HCT116 (cell line): ENCODE measurements at regions not wholly inside any gene's neighbourhood (a gene's known extent, or its start where the extent isn't known, plus 50 kb on each side); places are given as distances from the start of the nearest gene placed in this dataset.

Experiments used
- ATAC-seq: fragments of 200-7000 bp; cut with Tn5 transposase; 2 replicates; pipeline ENCODE4 v1.9.1; 2020; ENCODE audit warnings: mild to moderate bottlenecking, moderate library complexity
- BruUV-seq: library from RNA; stranded (reverse); fragments of 400-500 nt; replicated peaks from 2 replicates; lab custom pipeline; 2021; lab: Mats Ljungman, UMichigan
- CTCF ChIA-PET: fragments of 300-600 bp; sonication (Branson Sonifier 250); formaldehyde crosslinking; loops from one replicate; lab custom pipeline; 2021; ENCODE audit warnings: antibody characterized with exemption; lab: Charles Lee
- POLR2A ChIA-PET: fragments of 300-600, 350-600 bp; sonication (Branson Sonifier 250); formaldehyde crosslinking; loops from one replicate; lab custom pipeline; 2021; ENCODE audit warnings: antibody characterized with exemption; lab: Charles Lee
- RAD21 ChIA-PET, 2 experiments: fragments of 300-600 bp; sonication (Branson Sonifier 250); formaldehyde crosslinking; loops; one replicate each; lab custom pipeline; 2023; ENCODE audit warnings: low total read pairs in 2 of 2; ENCODE audit not compliant: uncharacterized antibody in 2 of 2, unreplicated experiment in 2 of 2, low non-redundant PET in 1 of 2; lab: Charles Lee
- DNase-seq: peaks from one replicate; pipeline ENCODE4 v3.0.0-alpha.2; 2010; ENCODE audit warnings: low read depth, low spot score
- H2AFZ ChIP-seq: fragments of 200-600 bp; shearing (Covaris generic), sonication (generic); 2 replicates; pipeline ENCODE4 v1.6.1; 2017; ENCODE audit warnings: low read depth, mixed run types, mixed read lengths, antibody characterized with exemption, low read length; ENCODE audit not compliant: poor library complexity, severe bottlenecking
- H3K27ac ChIP-seq: 2 replicates; pipeline ENCODE4 v1.5.1; 2012; ENCODE audit warnings: low read depth, low read length
- H3K27me3 ChIP-seq: fragments of 200-600 bp; sonication (generic); 2 replicates; pipeline ENCODE4 v1.6.1; 2016; ENCODE audit warnings: mixed run types, low read length, mixed read lengths; ENCODE audit not compliant: insufficient read depth
- H3K36me3 ChIP-seq, 2 experiments: fragments of 200-500 bp in 1 of 2; fragments of 200-600 bp in 1 of 2; sonication (Bioruptor generic) in 1 of 2; sonication (generic) in 1 of 2; 2 replicates each; pipeline versions ENCODE4 v1.5.1 to v1.6.1; 2014 to 2016; ENCODE audit warnings: low read length in 2 of 2, inconsistent platforms in 1 of 2, mixed read lengths in 1 of 2, mixed run types in 1 of 2; ENCODE audit not compliant: insufficient read depth in 2 of 2, control insufficient read depth in 1 of 2
- H3K4me1 ChIP-seq, 2 experiments: fragments of 200-600 bp in 1 of 2; sonication (generic) in 1 of 2; 2 replicates each; pipeline versions ENCODE4 v1.5.1 to v1.6.1; 2012 to 2017; ENCODE audit warnings: low read length in 2 of 2, inconsistent platforms in 1 of 2, mild to moderate bottlenecking in 1 of 2, mixed read lengths in 1 of 2, mixed run types in 1 of 2, moderate library complexity in 1 of 2; ENCODE audit not compliant: insufficient read depth in 2 of 2, control insufficient read depth in 1 of 2
- H3K4me2 ChIP-seq: fragments of 200-600 bp; sonication (generic); 2 replicates; pipeline ENCODE4 v1.6.1; 2017; ENCODE audit warnings: mixed run types, low read length, mixed read lengths
- H3K4me3 ChIP-seq, 2 experiments: fragments of 200-600 bp in 1 of 2; sonication (generic) in 1 of 2; replicated peaks in 1 of 2; 2 replicates each; pipeline ENCODE4 v1.5.1; 2011 to 2016; ENCODE audit warnings: low read length in 2 of 2, control low read depth in 1 of 2, low read depth in 1 of 2, mild to moderate bottlenecking in 1 of 2, mixed read lengths in 1 of 2, mixed run types in 1 of 2
- H3K79me2 ChIP-seq: fragments of 200-600 bp; sonication (generic); 2 replicates; pipeline ENCODE4 v1.6.1; 2017; ENCODE audit warnings: mild to moderate bottlenecking, mixed run types, low read length, moderate library complexity, mixed read lengths; ENCODE audit not compliant: insufficient read depth
- H3K9ac ChIP-seq: fragments of 200-600 bp; sonication (generic); 2 replicates; pipeline ENCODE4 v1.6.1; 2016; ENCODE audit warnings: low read length, mixed read lengths
- H3K9me2 ChIP-seq: fragments of 200-600 bp; sonication (generic), shearing (Covaris generic); 2 replicates; pipeline ENCODE4 v1.6.1; 2017; ENCODE audit warnings: mixed run types, mild to moderate bottlenecking, moderate library complexity; ENCODE audit not compliant: insufficient read depth
- H3K9me3 ChIP-seq, 2 experiments: fragments of 200-500 bp in 1 of 2; fragments of 200-600 bp in 1 of 2; sonication (Bioruptor generic) in 1 of 2; sonication (generic) in 1 of 2; 2 replicates each; pipeline ENCODE4 v1.6.1; 2014 to 2017; ENCODE audit warnings: low read length in 2 of 2, mixed read lengths in 2 of 2, inconsistent platforms in 1 of 2, low read depth in 1 of 2, mild to moderate bottlenecking in 1 of 2, mixed run types in 1 of 2, moderate library complexity in 1 of 2; ENCODE audit not compliant: control insufficient read depth in 1 of 2, insufficient read depth in 1 of 2
- H4K20me1 ChIP-seq: fragments of 200-600 bp; sonication (generic), shearing (Covaris generic); 2 replicates; pipeline ENCODE4 v1.6.1; 2017; ENCODE audit warnings: mixed run types, mild to moderate bottlenecking, moderate library complexity; ENCODE audit not compliant: insufficient read depth
- CBX3 ChIP-seq: IDR thresholded peaks from 2 replicates; pipeline ENCODE4 v1.6.1; 2012; ENCODE audit warnings: low read depth
- EGR1 ChIP-seq: IDR thresholded peaks from 2 replicates; pipeline ENCODE4 v1.6.1; 2012; ENCODE audit warnings: low read depth
- ELF1 ChIP-seq: IDR thresholded peaks from 2 replicates; pipeline ENCODE4 v1.6.1; 2012; ENCODE audit warnings: low read depth, borderline replicate concordance
- EZH2 ChIP-seq: fragments of 200-600 bp; sonication (generic); IDR thresholded peaks from 2 replicates; pipeline ENCODE4 v1.6.1; 2017; ENCODE audit warnings: antibody characterized with exemption, mixed run types
- EZH2phosphoT487 ChIP-seq: fragments of 200-600 bp; IDR thresholded peaks from 2 replicates; pipeline ENCODE4 v1.6.1; 2018; ENCODE audit warnings: antibody characterized with exemption, borderline replicate concordance
- MAX ChIP-seq: IDR thresholded peaks from 2 replicates; pipeline ENCODE4 v1.6.1; 2012
- POLR2A ChIP-seq: IDR thresholded peaks from 2 replicates; pipeline ENCODE4 v1.7.0; 2011; ENCODE audit warnings: borderline replicate concordance; ENCODE audit not compliant: insufficient read depth, insufficient read length; ENCODE audit errors: extremely low read depth
- POLR2AphosphoS5 ChIP-seq: IDR thresholded peaks from 2 replicates; pipeline ENCODE4 v1.6.1; 2011; ENCODE audit warnings: mild to moderate bottlenecking, low read depth, low read length, moderate library complexity
- RAD21 ChIP-seq: IDR thresholded peaks from 2 replicates; pipeline ENCODE4 v1.6.1; 2012; ENCODE audit warnings: low read depth, mild to moderate bottlenecking
- REST ChIP-seq: IDR thresholded peaks from 2 replicates; pipeline ENCODE4 v1.6.1; 2012; ENCODE audit warnings: low read depth
- SRF ChIP-seq: IDR thresholded peaks from 2 replicates; pipeline ENCODE4 v1.6.1; 2012; ENCODE audit warnings: low read depth
- YY1 ChIP-seq: IDR thresholded peaks from 2 replicates; pipeline ENCODE4 v1.6.1; 2011; ENCODE audit warnings: low read length, low read depth, moderate library complexity, mild to moderate bottlenecking; ENCODE audit not compliant: insufficient replicate concordance; ENCODE audit errors: extremely low read depth
- ZFX ChIP-seq: fragments of 450-650 bp; IDR thresholded peaks from 2 replicates; pipeline ENCODE4 v1.6.1; 2017
- ZNF274 ChIP-seq: fragments of 200-500 bp; sonication (Bioruptor generic); IDR thresholded peaks from 2 replicates; pipeline ENCODE4 v1.6.1; 2014; ENCODE audit warnings: mild to moderate bottlenecking, low read depth, low read length, inconsistent platforms
- intact Hi-C: fragments of 100-400 bp; cut with micrococcal nuclease; formaldehyde crosslinking; loops from 2 replicates; pipeline ENCODE4 v1.10.0; 2022
- TF ChIP-seq, protein P1 (sequence below), 3 experiments: fragments of 200-600 bp in 1 of 3; sonication (generic) in 1 of 3; IDR thresholded peaks in 2 of 3; conservative IDR thresholded peaks in 1 of 3; 2 replicates each; pipeline ENCODE4 v1.5.1; 2012 to 2017; ENCODE audit warnings: low read depth in 2 of 3, low read length in 2 of 3, antibody characterized with exemption in 1 of 3, borderline replicate concordance in 1 of 3, control low read depth in 1 of 3, mild to moderate bottlenecking in 1 of 3, mixed read lengths in 1 of 3, mixed run types in 1 of 3, moderate library complexity in 1 of 3; ENCODE audit not compliant: insufficient read depth in 1 of 3

GRCh38 chr4:84237008-84237407 is 262.1 kb downstream of the NKX6-1 start:
- H3K9me3 ChIP-seq: no peaks in the 10 kb centered on the region
- no peaks in the 10 kb centered on the region for H4K20me1 ChIP-seq
- TF ChIP-seq ELF1: no peak
- TF ChIP-seq EZH2phosphoT487: no peak
- no peak for TF ChIP-seq POLR2AphosphoS5
- TF ChIP-seq RAD21: no peak
- no peak for TF ChIP-seq EZH2
- TF ChIP-seq EGR1: no peak
- no peak for TF ChIP-seq CBX3
- TF ChIP-seq SRF: no peak
- TF ChIP-seq YY1: no peak
- TF ChIP-seq ZFX: no peak
- H2AFZ ChIP-seq: no peak overlapping the region
- H3K9ac ChIP-seq: no peak overlapping the region
- ChIA-PET CTCF (no interaction called here), RAD21 (no interaction called here), POLR2A (no interaction called here)
- intact Hi-C loops: no loop called here
- no peaks in the 10 kb centered on the region for H3K27me3 ChIP-seq
- H3K27ac ChIP-seq: no peak overlapping the region
- BruUV-seq: no TSS peak
- ATAC-seq (no peak), DNase-seq (no peak)
- no peaks in the 10 kb centered on the region for H3K36me3 ChIP-seq
- no peaks in the 10 kb centered on the region for H3K79me2 ChIP-seq
- H3K4me3 ChIP-seq: no peak overlapping the region
- no peak overlapping the region for H3K4me2 ChIP-seq
- H3K9me2 ChIP-seq: no peaks in the 10 kb centered on the region
- H3K4me1 ChIP-seq: no peaks in the 10 kb centered on the region

DNA sequence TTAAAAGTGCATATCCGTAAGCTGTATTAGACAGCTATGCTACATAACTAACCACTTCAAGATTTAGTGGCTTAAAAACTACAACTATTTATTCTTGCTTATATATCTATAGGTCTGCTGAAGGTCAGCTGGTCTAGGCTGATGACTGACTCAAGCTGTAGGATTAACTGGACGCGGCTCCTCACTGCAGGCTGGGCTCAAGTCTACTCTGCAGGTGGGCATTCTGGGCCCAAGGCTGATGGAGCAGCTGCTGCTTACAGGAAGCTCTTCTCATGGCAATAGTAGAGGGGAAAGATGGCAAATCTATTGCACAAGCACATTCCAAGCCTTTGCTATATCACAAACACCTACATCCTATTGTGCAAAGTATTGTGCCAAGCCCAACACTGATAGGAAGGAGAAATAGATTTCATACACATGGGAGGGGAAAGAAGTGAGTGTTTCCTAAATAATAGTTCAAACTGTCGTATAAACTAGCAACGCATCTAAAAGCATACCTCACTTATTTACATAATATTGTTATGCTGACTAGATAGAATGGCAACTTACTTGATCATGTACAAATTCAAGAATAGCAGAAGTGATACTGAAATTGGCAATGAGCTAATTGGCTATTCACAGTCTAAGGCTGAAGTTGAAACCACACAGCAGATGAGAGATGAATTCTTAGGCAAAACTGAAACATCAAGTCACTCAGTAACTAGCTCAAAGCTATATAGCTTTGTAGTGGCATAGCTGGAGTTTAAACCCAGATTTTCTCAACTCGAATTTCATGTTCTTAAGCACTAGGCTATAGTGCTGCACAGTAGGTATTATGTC is 263.8 kb downstream of the NKX6-1 start:
- H3K4me1 ChIP-seq: no peaks in the 10 kb centered on the region
- no peaks in the 10 kb centered on the region for H3K27me3 ChIP-seq
- no peaks in the 10 kb centered on the region for H3K79me2 ChIP-seq
- ChIA-PET RAD21 (no interaction called here), CTCF (no interaction called here), POLR2A (no interaction called here)
- H3K36me3 ChIP-seq: no peaks in the 10 kb centered on the region
- H4K20me1 ChIP-seq: no peaks in the 10 kb centered on the region
- H3K9ac ChIP-seq: no peak overlapping the region
- no peaks in the 10 kb centered on the region for H3K9me3 ChIP-seq
- H2AFZ ChIP-seq: no peak overlapping the region
- no peaks in the 10 kb centered on the region for H3K9me2 ChIP-seq
- H3K27ac ChIP-seq: no peak overlapping the region
- H3K4me2 ChIP-seq: no peak overlapping the region
- ATAC-seq: no peak
- no peak overlapping the region for H3K4me3 ChIP-seq
- no TSS peak for BruUV-seq
- intact Hi-C loops: no loop called here
- DNase-seq: no peak
- TF ChIP-seq MAX: no peak
- no peak for TF ChIP-seq REST
- no peak for TF ChIP-seq ZNF274
- TF ChIP-seq, protein P1, sequence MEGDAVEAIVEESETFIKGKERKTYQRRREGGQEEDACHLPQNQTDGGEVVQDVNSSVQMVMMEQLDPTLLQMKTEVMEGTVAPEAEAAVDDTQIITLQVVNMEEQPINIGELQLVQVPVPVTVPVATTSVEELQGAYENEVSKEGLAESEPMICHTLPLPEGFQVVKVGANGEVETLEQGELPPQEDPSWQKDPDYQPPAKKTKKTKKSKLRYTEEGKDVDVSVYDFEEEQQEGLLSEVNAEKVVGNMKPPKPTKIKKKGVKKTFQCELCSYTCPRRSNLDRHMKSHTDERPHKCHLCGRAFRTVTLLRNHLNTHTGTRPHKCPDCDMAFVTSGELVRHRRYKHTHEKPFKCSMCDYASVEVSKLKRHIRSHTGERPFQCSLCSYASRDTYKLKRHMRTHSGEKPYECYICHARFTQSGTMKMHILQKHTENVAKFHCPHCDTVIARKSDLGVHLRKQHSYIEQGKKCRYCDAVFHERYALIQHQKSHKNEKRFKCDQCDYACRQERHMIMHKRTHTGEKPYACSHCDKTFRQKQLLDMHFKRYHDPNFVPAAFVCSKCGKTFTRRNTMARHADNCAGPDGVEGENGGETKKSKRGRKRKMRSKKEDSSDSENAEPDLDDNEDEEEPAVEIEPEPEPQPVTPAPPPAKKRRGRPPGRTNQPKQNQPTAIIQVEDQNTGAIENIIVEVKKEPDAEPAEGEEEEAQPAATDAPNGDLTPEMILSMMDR (IDR thresholded peaks at IDR 0.05 in 2 of 3, conservative IDR thresholded peaks at IDR 0.05 in 1 of 3; ENCODE audit: borderline replicate concordance in 1 of 3, insufficient read depth in 1 of 3, low read depth in 2 of 3, low read length in 2 of 3): no peak
- TF ChIP-seq POLR2A: no peak
- no peak for TF ChIP-seq ELF1
